HepG2 (cell line): ENCODE measurements at regions not wholly inside any gene's neighbourhood (a gene's known extent, or its start where the extent isn't known, plus 50 kb on each side); places are given as distances from the start of the nearest gene placed in this dataset.

Experiments used
- EZH2 ChIP-seq: conservative IDR thresholded peaks from 2 replicates; pipeline ENCODE4 v1.6.1; 2012; ENCODE audit warnings: mild to moderate bottlenecking, low read depth, low read length, moderate library complexity
- NFYB ChIP-seq: sonication (generic); formaldehyde crosslinking; IDR thresholded peaks from 2 replicates; pipeline ENCODE4 v1.4.0; 2020; ENCODE audit warnings: missing genetic modification reagents
- POLR2AphosphoS5 ChIP-seq: IDR thresholded peaks from 2 replicates; pipeline ENCODE4 v1.6.1; 2012; ENCODE audit warnings: low read depth, low read length
- SRY ChIP-seq: sonication (generic); formaldehyde crosslinking; IDR thresholded peaks from 2 replicates; pipeline ENCODE4 v1.8.0; 2022; ENCODE audit warnings: mild to moderate bottlenecking, missing genetic modification reagents
- ZNF614 ChIP-seq: IDR thresholded peaks from 2 replicates; pipeline ENCODE4 v1.6.1; 2018; ENCODE audit warnings: missing biosample characterization, missing genetic modification reagents, inconsistent platforms, borderline replicate concordance
- ZNF766 ChIP-seq: sonication (generic); formaldehyde crosslinking; IDR thresholded peaks from 2 replicates; pipeline ENCODE4 v1.5.0; 2020; ENCODE audit warnings: missing genetic modification reagents, borderline replicate concordance

- no peak for TF ChIP-seq EZH2
- no peak for TF ChIP-seq SRY
- no peak for TF ChIP-seq ZNF766
- no peak for TF ChIP-seq NFYB (CRISPR knock-in tag)
- no peak for TF ChIP-seq POLR2AphosphoS5
- TF ChIP-seq ZNF614 (CRISPR knock-in tag), result no peak
Measured at GRCh38 chr12:78398750-78399149, 465.8 kb upstream of the SYT1 start.
